Activated effector memory CD4-positive, alpha-beta T cell treated with anti-CD3 and anti-CD28 coated beads, Interleukin-2, amount 50 U/mL, for 16 hours (primary cell): ENCODE measurements at regions not wholly inside any gene's neighbourhood (a gene's known extent, or its start where the extent isn't known, plus 50 kb on each side); places are given as distances from the start of the nearest gene placed in this dataset.
"Not testable (repeated sequence)": the region's sequence is repeated elsewhere in the genome, so short reads cannot be mapped to it uniquely, and the experiment has no call there.

Source experiments
- DNase-seq: peaks from one replicate; pipeline ENCODE4 v3.0.0-alpha.2; 2020

- DNase-seq, result not testable (repeated sequence)
Observed at GRCh38 chr2:7878266-7878665, 803.6 kb upstream of the ID2 start.

DNA sequence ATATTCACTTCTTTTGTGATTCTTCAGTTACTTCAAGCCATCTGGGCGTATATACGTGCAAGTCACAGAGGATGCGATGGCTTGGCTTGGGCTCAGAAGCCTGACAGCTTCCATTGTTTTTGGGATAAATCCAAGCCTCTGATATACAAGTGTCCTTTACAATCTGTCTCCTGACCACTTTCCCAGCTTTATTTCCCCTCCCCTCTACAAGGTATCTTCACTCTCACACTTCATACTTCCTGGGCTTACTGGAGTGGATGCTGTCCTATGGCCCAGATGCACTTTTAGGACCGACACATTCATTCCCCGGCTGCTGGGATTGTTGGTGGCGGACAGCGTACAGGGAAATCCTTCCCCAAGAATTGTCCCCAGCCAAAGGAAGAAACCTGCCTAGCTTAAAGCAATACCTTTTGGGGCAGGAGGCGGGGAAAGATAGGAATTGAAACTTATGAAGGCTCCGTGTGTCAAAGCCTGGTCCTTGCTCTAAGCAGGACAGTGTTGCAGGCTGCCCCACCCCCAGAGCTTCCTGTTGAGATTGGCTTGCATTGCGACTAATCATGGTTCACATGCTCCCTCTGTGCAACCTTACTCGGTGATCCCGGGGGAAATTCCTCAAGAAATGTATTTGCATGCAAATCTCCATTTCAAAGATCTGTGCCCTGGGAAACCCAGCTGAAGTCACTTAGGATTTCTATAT is 802.9 kb upstream of the ID2 start:
- no peak for DNase-seq

- DNase-seq, result no peak
Observed at GRCh38 chr2:7879483-7879835, 802.4 kb upstream of the ID2 start.

GRCh38 chr2:7880126-7880525 is 801.7 kb upstream of the ID2 start:
- DNase-seq, result no peak

GRCh38 chr2:7880566-7880965 is 801.3 kb upstream of the ID2 start:
- no peak for DNase-seq

GRCh38 chr2:7881063-7881462 is 800.8 kb upstream of the ID2 start:
- DNase-seq, result no peak

GRCh38 chr2:7881466-7881865 is 800.4 kb upstream of the ID2 start:
- DNase-seq, result no peak

- DNase-seq, result no peak
Observed at GRCh38 chr2:7882296-7882695, 799.6 kb upstream of the ID2 start.

DNA sequence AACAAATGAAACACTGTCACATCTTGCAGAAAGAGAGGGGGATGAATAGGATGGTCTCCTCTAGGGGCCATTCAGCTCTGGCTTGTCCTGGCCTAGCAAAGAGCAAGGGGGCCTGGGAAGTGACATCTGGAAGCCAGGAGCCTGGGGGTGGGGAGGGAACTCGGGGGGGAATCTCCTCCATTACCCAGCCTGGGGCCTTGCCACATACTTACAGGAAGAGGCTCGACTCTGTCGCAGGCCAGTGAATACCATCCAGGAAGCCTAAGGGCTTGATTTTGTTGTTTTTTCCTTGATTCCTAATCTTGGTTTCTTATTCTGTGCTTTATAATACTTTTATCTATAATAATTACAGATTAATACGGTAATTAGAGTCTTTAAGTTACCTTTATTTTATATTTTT is 797.5 kb upstream of the ID2 start:
- DNase-seq, result no peak

DNA sequence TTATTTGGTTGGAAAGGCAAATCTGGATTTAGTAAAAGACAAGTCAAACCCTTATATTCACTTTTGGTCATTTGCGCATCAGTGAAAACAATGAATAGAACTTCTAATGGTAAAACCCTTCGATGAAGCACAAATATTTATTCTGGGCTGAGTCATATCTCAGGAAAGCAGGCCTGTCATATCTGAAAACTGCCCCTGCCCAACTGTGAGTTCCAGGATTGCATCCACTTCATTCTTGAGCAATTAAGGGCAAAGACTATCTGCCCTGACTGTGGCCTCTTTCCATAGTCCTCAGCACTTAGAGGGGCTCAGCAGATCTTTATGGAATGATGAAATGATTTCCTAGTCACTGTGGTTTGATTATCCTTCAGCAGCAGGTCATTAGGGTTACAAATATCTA is 795.2 kb upstream of the ID2 start:
- DNase-seq, result no peak

- DNase-seq, result no peak
Observed at GRCh38 chr2:7887441-7887840, 794.4 kb upstream of the ID2 start.

DNA sequence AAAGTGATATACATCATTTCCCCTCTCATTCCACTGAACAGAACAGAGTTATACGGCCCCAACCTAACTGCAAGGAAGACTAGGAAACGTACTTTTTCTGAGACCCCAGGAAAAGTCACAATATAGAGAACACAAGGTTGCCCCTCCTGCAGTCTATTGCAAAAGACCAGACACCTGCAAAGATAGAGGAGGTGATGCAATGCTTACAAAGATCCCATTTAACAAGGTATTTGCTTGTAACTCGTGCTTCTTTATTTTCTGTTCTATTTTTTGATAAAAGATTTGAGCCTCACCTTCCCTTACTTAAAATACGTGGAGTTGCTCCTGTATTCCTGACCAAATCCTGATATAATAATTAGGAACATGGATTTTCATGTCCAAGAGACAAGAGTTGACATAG is 793.0 kb upstream of the ID2 start:
- no peak for DNase-seq

DNA sequence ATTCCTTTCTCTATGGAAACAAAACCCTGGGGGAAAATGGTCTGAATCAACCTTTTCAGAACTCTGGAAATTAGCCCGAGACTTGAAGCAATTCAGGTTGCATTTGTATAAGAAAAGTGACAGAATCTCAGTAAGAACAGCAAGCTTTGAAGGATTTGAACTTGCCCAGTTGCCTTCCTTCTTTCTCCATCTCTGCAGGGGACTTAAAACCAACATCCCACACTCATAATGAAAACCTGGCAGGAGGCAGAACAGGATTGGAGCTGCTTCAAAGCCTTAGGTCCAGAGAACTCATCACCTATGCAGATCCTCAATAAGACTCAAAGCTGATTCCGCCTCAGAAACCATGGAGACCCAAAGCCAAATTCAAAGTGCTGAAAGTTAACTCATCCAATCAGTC is 790.5 kb upstream of the ID2 start:
- no peak for DNase-seq

DNA sequence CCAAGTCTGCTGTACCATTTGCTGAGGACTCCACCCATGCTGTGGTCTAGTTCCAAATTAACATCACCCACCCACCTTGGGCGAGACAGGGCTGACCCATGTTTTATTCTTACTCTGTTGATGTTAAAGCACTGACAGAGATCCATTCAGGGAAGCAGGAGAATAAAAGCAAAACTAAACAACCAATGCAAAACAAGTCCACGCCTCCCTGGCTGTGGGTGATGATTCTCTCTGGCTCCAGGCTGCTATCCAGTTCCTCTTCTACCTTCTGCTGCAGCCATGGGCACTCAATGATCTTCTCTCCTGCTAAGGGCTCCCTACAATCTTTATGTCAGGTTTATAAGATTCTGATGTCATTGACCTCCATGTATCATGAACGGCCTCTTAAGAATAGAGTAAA is 786.6 kb upstream of the ID2 start:
- DNase-seq, result no peak

DNA sequence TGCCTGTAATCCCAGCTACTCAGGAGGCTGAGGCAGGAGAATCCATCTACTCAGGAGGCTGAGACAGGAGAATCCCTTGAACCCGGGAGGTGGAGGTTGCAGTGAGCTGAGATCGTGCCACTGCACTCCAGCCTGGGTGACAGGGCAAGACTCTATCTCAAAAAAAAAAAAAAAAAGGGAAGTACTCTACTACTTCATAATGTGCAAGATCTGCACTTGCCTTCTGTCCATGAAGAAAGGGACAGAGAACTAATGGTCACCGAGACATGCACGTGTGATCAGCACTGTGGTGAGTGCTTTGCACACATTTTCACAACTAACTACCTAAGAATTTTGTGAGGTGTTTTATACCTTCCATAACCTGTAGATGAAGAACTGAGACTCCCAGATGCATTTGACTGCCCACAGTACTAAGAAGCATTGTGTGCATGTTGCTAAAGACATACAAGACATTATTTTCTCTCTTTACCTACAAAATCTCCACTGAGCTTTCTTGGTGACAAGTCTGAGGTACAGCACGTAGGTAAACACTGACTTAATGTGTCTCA is 784.8 kb upstream of the ID2 start:
- DNase-seq, result no peak

DNA sequence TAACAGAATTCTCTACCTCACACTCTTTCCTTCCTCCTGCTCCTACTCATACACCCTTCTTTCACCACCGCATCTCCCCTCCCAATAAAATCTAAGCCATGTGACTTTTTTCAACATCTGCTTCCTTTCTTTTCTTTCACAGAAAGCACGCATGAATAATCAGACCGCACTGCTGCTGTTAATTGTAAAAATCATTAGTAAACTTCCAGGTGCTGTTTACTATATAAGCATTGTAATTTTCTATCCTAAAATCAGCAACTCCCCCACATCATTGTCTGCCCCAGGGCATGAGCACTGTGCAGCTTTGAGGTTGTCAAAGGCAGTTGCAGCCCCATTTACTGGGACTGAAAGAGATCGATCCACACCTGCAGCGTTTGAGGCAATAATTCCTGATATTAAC is 782.6 kb upstream of the ID2 start:
- DNase-seq, result no peak

DNA sequence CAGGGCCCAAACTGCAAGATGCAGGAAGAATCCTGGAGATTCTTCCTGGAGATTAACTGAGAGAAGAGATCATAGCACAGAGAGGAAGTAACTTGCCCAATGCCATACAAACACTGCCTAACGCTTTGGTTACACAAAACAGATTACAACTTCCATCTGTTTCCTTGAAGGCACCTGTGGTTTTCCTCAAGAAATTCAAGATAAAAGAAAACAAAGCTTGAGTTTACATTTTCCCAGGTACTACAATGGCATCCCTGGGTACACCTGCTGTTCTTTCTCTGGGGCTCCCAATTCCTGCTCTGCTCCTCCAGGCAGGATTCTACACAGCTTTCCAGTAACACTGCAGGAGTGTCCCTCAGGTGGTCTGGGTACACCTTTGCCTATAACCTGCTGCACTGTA is 781.9 kb upstream of the ID2 start:
- no peak for DNase-seq

DNA sequence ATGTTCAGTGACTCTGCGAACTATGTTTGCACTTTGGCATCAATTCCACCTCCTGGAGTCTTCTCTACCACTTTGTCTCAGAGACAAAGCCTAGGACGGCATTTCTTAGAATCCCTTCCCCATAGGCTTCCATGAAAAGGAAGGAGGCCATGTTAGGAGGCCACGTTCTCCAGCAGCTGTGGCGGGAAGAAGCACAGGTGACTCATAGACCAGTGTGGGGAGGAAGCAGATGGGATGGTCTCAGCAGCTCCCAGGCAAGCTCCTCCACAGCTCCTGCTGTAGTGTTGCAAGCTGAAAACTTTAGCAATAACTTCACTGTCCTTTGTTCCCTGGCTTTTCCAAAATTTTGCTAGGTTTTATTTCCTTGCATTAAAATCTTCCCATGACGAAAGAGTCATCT is 781.3 kb upstream of the ID2 start:
- DNase-seq, result no peak

DNA sequence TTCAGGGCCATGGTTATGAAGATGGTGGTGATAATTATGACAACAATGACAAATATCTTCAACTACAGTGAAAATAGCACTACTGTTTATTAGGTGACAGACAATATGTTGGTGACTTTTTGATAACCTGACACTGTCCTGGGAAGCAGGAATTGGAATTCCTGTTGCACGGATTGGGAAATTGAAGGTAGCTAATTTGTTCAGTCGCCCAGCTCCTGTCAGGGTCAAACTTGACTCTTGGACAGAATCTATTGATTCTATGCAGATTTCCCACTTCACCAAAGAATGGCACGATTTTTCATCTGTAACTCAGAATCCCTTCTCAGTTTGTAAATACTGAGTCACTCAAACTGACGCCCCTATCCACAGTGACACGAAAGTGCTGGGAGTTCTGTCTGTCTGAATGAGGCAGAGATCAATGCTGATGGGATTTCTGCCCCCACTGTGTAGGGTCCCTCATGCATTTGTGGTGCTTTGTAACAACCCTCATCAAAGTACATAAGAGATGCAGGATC is 779.5 kb upstream of the ID2 start:
- no peak for DNase-seq

GRCh38 chr2:7904319-7904718 is 777.5 kb upstream of the ID2 start:
- DNase-seq, result no peak

DNA sequence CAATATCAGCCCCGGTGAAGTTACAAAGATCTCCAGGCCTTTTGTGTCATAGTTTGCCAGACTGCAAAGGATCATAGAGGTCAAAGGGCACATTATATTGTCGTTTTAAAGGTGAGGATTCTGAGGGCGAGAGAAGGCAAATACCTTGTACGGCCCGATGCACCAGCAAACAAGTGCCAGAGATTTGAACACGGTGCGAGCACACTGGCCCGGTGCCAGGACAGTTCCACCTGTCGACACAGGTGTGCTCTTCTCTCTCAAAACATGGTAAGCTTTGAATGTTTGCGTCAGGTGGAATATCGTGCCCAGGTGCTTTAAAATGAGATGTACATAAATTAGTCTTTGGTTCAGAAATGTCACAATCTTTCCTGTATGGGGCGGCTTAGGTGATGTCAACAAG is 776.1 kb upstream of the ID2 start:
- no peak for DNase-seq

DNA sequence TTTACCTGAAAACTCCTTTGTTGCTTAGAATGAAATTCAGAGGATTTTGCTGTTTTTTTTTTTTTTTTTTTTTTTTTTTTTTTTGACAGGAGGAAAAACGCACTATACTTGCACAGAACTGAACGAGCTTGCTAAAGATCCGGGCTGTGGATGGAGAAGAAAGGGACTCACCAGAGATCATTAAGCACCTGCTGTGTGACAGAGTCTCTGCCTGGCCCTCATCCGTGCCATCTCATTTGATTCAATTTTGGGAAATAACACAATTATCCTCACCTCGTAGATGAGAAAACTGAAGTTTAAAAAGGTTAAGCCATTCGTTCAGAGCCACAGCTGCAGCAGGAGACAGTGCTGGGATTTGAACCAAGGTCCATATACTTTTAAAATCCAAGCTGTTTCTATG is 775.4 kb upstream of the ID2 start:
- DNase-seq, result no peak

- no peak for DNase-seq
Observed at GRCh38 chr2:7907041-7907440, 774.8 kb upstream of the ID2 start.

GRCh38 chr2:7910752-7911151 is 771.1 kb upstream of the ID2 start:
- DNase-seq, result no peak

GRCh38 chr2:7911196-7911595 is 770.7 kb upstream of the ID2 start:
- DNase-seq, result no peak
